Endothelial cell of umbilical vein (primary cell): ENCODE measurements at regions not wholly inside any gene's neighbourhood (a gene's known extent, or its start where the extent isn't known, plus 50 kb on each side); places are given as distances from the start of the nearest gene placed in this dataset.

ENCODE experiments used
- BruUV-seq: library from RNA; stranded (reverse); fragments of 400-500 nt; replicated peaks from 2 replicates; lab custom pipeline; 2021; lab: Mats Ljungman, UMichigan
- CTCF ChIA-PET: fragments of 300-600, 350-600 bp; sonication (Branson Sonifier 250); formaldehyde crosslinking; loops from one replicate; lab custom pipeline; 2021; ENCODE audit warnings: antibody characterized with exemption, inconsistent platforms; lab: Charles Lee
- POLR2A ChIA-PET: fragments of 300-600, 350-600 bp; sonication (Branson Sonifier 250); formaldehyde crosslinking; loops from one replicate; lab custom pipeline; 2021; ENCODE audit warnings: antibody characterized with exemption, inconsistent platforms; lab: Charles Lee
- DNase-seq: peaks from one replicate; pipeline ENCODE4 v3.0.0-alpha.2; 2011; ENCODE audit warnings: low read depth, low spot score
- FAIRE-seq: peaks from 2 replicates; lab custom pipeline; 2011; peaks lifted over from hg19 to GRCh38; lab: Jason Lieb, UNC
- H2AFZ ChIP-seq: 2 replicates; pipeline ENCODE4 v1.6.0; 2012; ENCODE audit warnings: low read depth, low read length, control low read depth, inconsistent platforms
- H3K27ac ChIP-seq: 2 replicates; pipeline ENCODE4 v1.5.1; 2011; ENCODE audit warnings: low read depth, mild to moderate bottlenecking, control low read depth, low read length, moderate library complexity; ENCODE audit not compliant: insufficient read depth
- H3K27me3 ChIP-seq, 2 experiments: 2 replicates each; pipeline versions ENCODE4 v1.6.0 to v1.6.1; 2011; ENCODE audit warnings: low read length in 2 of 2, mixed read lengths in 1 of 2; ENCODE audit not compliant: control insufficient read depth in 2 of 2, insufficient read depth in 2 of 2
- H3K36me3 ChIP-seq, 2 experiments: 2 replicates in 1 of 2; 3 replicates in 1 of 2; pipeline ENCODE4 v1.5.1; 2011; ENCODE audit warnings: low read length in 2 of 2, mild to moderate bottlenecking in 1 of 2, moderate library complexity in 1 of 2; ENCODE audit not compliant: control insufficient read depth in 2 of 2, insufficient read depth in 2 of 2; ENCODE audit errors: extremely low read depth in 1 of 2
- H3K4me1 ChIP-seq: 3 replicates; pipeline ENCODE4 v1.5.1; 2011; ENCODE audit warnings: mild to moderate bottlenecking, low read length; ENCODE audit not compliant: control insufficient read depth, insufficient read depth; ENCODE audit errors: extremely low read depth
- H3K4me2 ChIP-seq: 2 replicates; pipeline ENCODE4 v1.6.1; 2011; ENCODE audit warnings: low read length, control low read depth, mixed read lengths; ENCODE audit not compliant: insufficient read depth
- H3K4me3 ChIP-seq, 3 experiments: fragments of 200-600 bp in 1 of 3; sonication (generic), shearing (Covaris generic) in 1 of 3; replicated peaks in 1 of 3; 2 replicates each; pipeline ENCODE4 v1.5.1; 2011 to 2016; ENCODE audit warnings: control low read depth in 3 of 3, low read length in 3 of 3, mild to moderate bottlenecking in 2 of 3, inconsistent platforms in 1 of 3, low read depth in 1 of 3, moderate library complexity in 1 of 3; ENCODE audit not compliant: insufficient read depth in 1 of 3
- H3K79me2 ChIP-seq: 2 replicates; pipeline ENCODE4 v1.6.0; 2012; ENCODE audit warnings: low read length, inconsistent platforms; ENCODE audit not compliant: control insufficient read depth, insufficient read depth
- H3K9ac ChIP-seq: replicated peaks from 2 replicates; pipeline ENCODE3; 2011; ENCODE audit warnings: low read length, control low read depth; ENCODE audit not compliant: insufficient read depth; ENCODE audit errors: extremely low read depth
- H3K9me1 ChIP-seq: replicated peaks from 3 replicates; pipeline ENCODE4 v1.6.0; 2011; ENCODE audit warnings: mild to moderate bottlenecking, low read length; ENCODE audit not compliant: control insufficient read depth, insufficient read depth; ENCODE audit errors: extremely low read depth
- H3K9me3 ChIP-seq: replicated peaks from 2 replicates; pipeline ENCODE4 v1.5.1; 2012; ENCODE audit warnings: low read length, inconsistent platforms; ENCODE audit not compliant: control insufficient read depth, insufficient read depth
- H4K20me1 ChIP-seq: replicated peaks from 2 replicates; pipeline ENCODE3; 2011; ENCODE audit warnings: mild to moderate bottlenecking, low read length; ENCODE audit not compliant: control insufficient read depth, insufficient read depth; ENCODE audit errors: extremely low read depth
- EZH2 ChIP-seq: IDR thresholded peaks from 2 replicates; pipeline ENCODE4 v1.6.1; 2012; ENCODE audit warnings: borderline replicate concordance, low read depth, mild to moderate bottlenecking, moderate library complexity, low read length, inconsistent platforms; ENCODE audit not compliant: severe bottlenecking
- GATA2 ChIP-seq: IDR thresholded peaks from 2 replicates; pipeline ENCODE4 v1.7.0; 2011; ENCODE audit warnings: low read depth, mild to moderate bottlenecking, moderate library complexity, mixed read lengths, low read length; ENCODE audit not compliant: insufficient read length, insufficient read depth
- JUN ChIP-seq: IDR thresholded peaks from 2 replicates; pipeline ENCODE4 v1.6.1; 2011; ENCODE audit warnings: borderline replicate concordance, low read depth; ENCODE audit not compliant: insufficient read length, insufficient read depth
- MYC ChIP-seq: IDR thresholded peaks from one replicate; pipeline ENCODE4 v1.6.1; 2011; ENCODE audit warnings: mild to moderate bottlenecking, low read depth, low read length
- POLR2AphosphoS5 ChIP-seq: IDR thresholded peaks from 2 replicates; pipeline ENCODE4 v1.6.1; 2012; ENCODE audit warnings: low read depth, mild to moderate bottlenecking, control low read depth, low read length, moderate library complexity; ENCODE audit not compliant: insufficient read depth
- dilution Hi-C: fragments of 300-500 bp; cut with MboI; formaldehyde crosslinking; loops from one replicate; pipeline ENCODE4 v1.15.0; 2019; ENCODE audit warnings: low sequenced_read_pairs; ENCODE audit not compliant: extremely low pct_ligation_motif_present
- intact Hi-C: fragments of 100-400 bp; cut with micrococcal nuclease; formaldehyde crosslinking; loops from one replicate; pipeline ENCODE4 v1.10.0; 2022
- TF ChIP-seq, protein P1 (sequence below): IDR thresholded peaks from 2 replicates; pipeline ENCODE4 v1.6.1; 2011; ENCODE audit not compliant: insufficient read depth, insufficient read length

DNA sequence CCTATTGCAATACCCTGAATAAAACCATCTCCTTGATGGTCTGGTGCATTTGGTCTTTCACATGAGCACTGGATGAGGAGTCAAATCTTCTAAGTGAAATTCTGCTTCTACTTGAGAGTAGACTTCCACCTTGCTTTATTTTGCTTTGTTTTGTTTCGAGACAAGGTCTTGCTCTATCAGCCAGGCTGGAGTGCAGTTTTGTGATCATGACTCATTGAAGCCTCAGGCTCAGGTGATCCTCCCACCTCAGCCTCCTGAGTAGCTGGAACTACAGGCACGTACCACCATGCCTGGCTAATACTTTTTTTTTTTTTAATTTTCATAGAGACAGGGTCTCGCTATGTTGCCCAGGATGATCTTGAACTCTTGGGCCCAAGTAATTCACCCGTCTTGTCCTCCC is 65.8 kb upstream of the F3 start:
- Histone ChIP-seq H3K27ac (no peak overlapping the region), H3K4me3 (no peak overlapping the region), H2AFZ (no peak overlapping the region), H3K27me3 (peaks cover 0 to 7% of the 10 kb centered on the region in 2 experiments), H3K4me1 (no peaks in the 10 kb centered on the region), H3K9me3 (no peaks in the 10 kb centered on the region), H4K20me1 (no peaks in the 10 kb centered on the region), H3K9ac (no peak overlapping the region), H3K9me1 (no peaks in the 10 kb centered on the region), H3K36me3 (no peaks in the 10 kb centered on the region), H3K4me2 (no peak overlapping the region), H3K79me2 (no peaks in the 10 kb centered on the region)
- dilution Hi-C loops, result no loop called here
- no peak for DNase-seq
- ChIA-PET CTCF (no interaction called here), POLR2A (no interaction called here)
- no peak for FAIRE-seq
- BruUV-seq, result no TSS peak
- no peak for TF ChIP-seq POLR2AphosphoS5
- TF ChIP-seq JUN, result no peak
- no peak for TF ChIP-seq EZH2
- intact Hi-C loops, result no loop called here

DNA sequence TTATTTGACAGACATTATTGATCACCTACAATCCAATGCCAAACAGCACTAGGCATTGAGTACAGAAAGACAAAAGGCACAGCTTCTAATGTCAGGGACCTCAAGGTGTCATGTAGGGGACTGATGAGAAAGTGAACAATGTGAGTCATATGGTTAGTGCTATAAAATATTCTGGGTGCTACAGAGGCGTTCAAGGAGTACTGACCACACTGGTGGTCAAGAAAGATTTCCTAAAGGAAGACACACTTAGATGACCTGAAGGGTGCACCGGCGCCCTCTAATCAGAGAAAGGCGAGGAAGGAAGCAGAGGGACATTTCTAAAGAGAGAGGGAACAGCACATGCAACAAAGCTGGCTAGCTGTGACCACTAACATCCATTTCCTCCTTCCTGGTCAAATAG is 64.9 kb upstream of the F3 start:
- ChIA-PET CTCF (interaction anchor here (0.8 kb wide), 1 partner anchor 10 kb away, joined by 3 read pairs; no protein-coding TSS in a partner anchor), POLR2A (no interaction called here)
- DNase-seq (no peak), FAIRE-seq (no peak)
- TF ChIP-seq, protein P1, sequence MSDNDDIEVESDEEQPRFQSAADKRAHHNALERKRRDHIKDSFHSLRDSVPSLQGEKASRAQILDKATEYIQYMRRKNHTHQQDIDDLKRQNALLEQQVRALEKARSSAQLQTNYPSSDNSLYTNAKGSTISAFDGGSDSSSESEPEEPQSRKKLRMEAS, result no peak
- no peak for TF ChIP-seq MYC
- no peak for TF ChIP-seq POLR2AphosphoS5
- no peak for TF ChIP-seq GATA2
- Histone ChIP-seq H2AFZ (no peak overlapping the region), H4K20me1 (no peaks in the 10 kb centered on the region), H3K4me1 (no peaks in the 10 kb centered on the region), H3K9me1 (no peaks in the 10 kb centered on the region), H3K9me3 (no peaks in the 10 kb centered on the region), H3K4me3 (no peak overlapping the region), H3K4me2 (no peak overlapping the region), H3K79me2 (no peaks in the 10 kb centered on the region), H3K27me3 (peaks cover 5 to 7% of the 10 kb centered on the region in 2 experiments), H3K36me3 (no peaks in the 10 kb centered on the region), H3K27ac (no peak overlapping the region), H3K9ac (no peak overlapping the region)
- intact Hi-C loops (no loop called here), dilution Hi-C loops (no loop called here)
- BruUV-seq, result no TSS peak
